CD4-positive, alpha-beta T cell treated with Interleukin-21 for 1 hour (primary cell): ENCODE measurements at regions not wholly inside any gene's neighbourhood (a gene's known extent, or its start where the extent isn't known, plus 50 kb on each side); places are given as distances from the start of the nearest gene placed in this dataset.

ENCODE experiments used
- DNase-seq: peaks from one replicate; pipeline ENCODE4 v3.0.0-alpha.2; 2020

- no peak for DNase-seq
Measured at GRCh38 chr13:62092536-62092935, 676.9 kb upstream of the PCDH20 start.

- no peak for DNase-seq
Measured at GRCh38 chr13:62088165-62088564, 672.5 kb upstream of the PCDH20 start.

GRCh38 chr13:62087124-62087523, 671.5 kb upstream of the PCDH20 start:
- DNase-seq: no peak

- no peak for DNase-seq
Measured at GRCh38 chr13:62085337-62086229, 669.9 kb upstream of the PCDH20 start.

GRCh38 chr13:62084728-62085127, 669.1 kb upstream of the PCDH20 start:
- DNase-seq: no peak

- no peak for DNase-seq
Measured at GRCh38 chr13:62067821-62068220, 652.2 kb upstream of the PCDH20 start.

- no peak for DNase-seq
Measured at GRCh38 chr13:62065016-62065415, 649.4 kb upstream of the PCDH20 start.

GRCh38 chr13:62061751-62062150, 646.1 kb upstream of the PCDH20 start:
- no peak for DNase-seq

GRCh38 chr13:62060570-62060969, 644.9 kb upstream of the PCDH20 start:
- DNase-seq: no peak

GRCh38 chr13:62057286-62057685, 641.6 kb upstream of the PCDH20 start:
- no peak for DNase-seq

- no peak for DNase-seq
Measured at GRCh38 chr13:62049992-62050391, 634.3 kb upstream of the PCDH20 start.

- no peak for DNase-seq
Measured at GRCh38 chr13:62046512-62046911, 630.9 kb upstream of the PCDH20 start.

GRCh38 chr13:62043600-62043999, 628.0 kb upstream of the PCDH20 start:
- no peak for DNase-seq

GRCh38 chr13:62040806-62041205, 625.2 kb upstream of the PCDH20 start:
- no peak for DNase-seq

GRCh38 chr13:62040078-62040477, 624.4 kb upstream of the PCDH20 start:
- DNase-seq: no peak

GRCh38 chr13:62038214-62038613, 622.6 kb upstream of the PCDH20 start:
- DNase-seq: no peak

- no peak for DNase-seq
Measured at GRCh38 chr13:62035981-62036380, 620.3 kb upstream of the PCDH20 start.

GRCh38 chr13:62033934-62034333, 618.3 kb upstream of the PCDH20 start:
- no peak for DNase-seq

- no peak for DNase-seq
Measured at GRCh38 chr13:62022369-62022768, 606.7 kb upstream of the PCDH20 start.

GRCh38 chr13:62019858-62020257, 604.2 kb upstream of the PCDH20 start:
- DNase-seq: no peak

GRCh38 chr13:62014299-62014698, 598.6 kb upstream of the PCDH20 start:
- no peak for DNase-seq

- no peak for DNase-seq
Measured at GRCh38 chr13:62003452-62003851, 587.8 kb upstream of the PCDH20 start.

GRCh38 chr13:61994174-61994573, 578.5 kb upstream of the PCDH20 start:
- no peak for DNase-seq

GRCh38 chr13:61989978-61990377, 574.3 kb upstream of the PCDH20 start:
- DNase-seq: no peak

- no peak for DNase-seq
Measured at GRCh38 chr13:61988810-61989209, 573.2 kb upstream of the PCDH20 start.
